PC-9 (cell line): ENCODE measurements at regions not wholly inside any gene's neighbourhood (a gene's known extent, or its start where the extent isn't known, plus 50 kb on each side); places are given as distances from the start of the nearest gene placed in this dataset.

ENCODE experiments used
- CTCF ChIP-seq: fragments of 200-600 bp; sonication (generic); conservative IDR thresholded peaks from 2 replicates; pipeline ENCODE4 v1.6.1; 2017; ENCODE audit warnings: mixed run types, antibody characterized with exemption, mild to moderate bottlenecking, moderate library complexity
- EZH2 ChIP-seq: fragments of 200-600 bp; sonication (generic); IDR thresholded peaks from 2 replicates; pipeline ENCODE4 v1.8.0; 2017; ENCODE audit warnings: antibody characterized with exemption, low read depth

- no peak for TF ChIP-seq CTCF
- no peak for TF ChIP-seq EZH2
Observed at GRCh38 chr19:32130332-32130731, 215.1 kb upstream of the ZNF507 start.
